HG03457 (cell line): ENCODE measurements at regions not wholly inside any gene's neighbourhood (a gene's known extent, or its start where the extent isn't known, plus 50 kb on each side); places are given as distances from the start of the nearest gene placed in this dataset.

Experiments
- ATAC-seq: cut with Tn5 transposase; IDR thresholded peaks from one replicate; pipeline ENCODE4 v1.9.1; 2021; ENCODE audit warnings: moderate number of reproducible peaks; ENCODE audit not compliant: unreplicated experiment

DNA sequence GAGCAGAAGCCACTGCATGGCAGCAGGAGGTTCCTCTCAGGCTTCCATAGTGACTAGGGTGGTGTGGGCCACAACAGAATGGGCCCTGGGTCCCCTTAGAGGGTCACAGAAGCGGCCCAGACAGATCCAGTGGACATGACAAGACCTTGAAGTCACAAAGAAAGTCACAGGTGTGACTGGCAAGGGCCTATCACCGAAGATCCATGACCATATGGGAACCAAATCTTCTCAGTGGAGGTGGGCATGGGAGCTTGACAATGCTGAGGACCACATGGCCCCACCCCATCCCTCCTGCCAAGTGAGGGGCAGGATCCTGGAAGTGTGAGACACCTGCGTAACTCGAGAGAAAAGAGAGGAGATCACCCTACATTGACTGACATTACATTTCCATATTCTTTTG, 332.4 kb downstream of the MSX2 start:
- no peak for ATAC-seq

DNA sequence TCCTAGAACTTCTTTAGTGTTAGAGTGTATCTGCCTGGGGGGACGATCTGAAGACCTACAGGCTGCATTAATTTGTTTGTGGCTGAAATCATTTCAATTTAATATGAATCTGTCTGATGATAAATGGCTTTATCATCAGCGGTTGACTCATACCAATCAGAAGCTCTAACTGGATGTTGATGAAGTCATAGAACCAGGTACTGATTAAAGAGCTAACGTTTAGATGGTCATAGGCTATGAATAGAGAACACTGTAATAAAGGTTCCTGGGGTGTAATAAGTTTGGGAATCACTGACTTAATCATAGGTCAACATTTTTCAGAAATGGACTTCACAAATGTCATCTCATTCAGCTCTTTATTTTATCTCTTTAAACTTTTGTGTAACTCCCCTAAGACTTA, 329.9 kb downstream of the MSX2 start:
- ATAC-seq: no peak

- no peak for ATAC-seq
These were observed 328.0 kb downstream of the MSX2 start for GRCh38 chr5:175052351-175052750.

- no peak for ATAC-seq
These were observed 322.7 kb downstream of the MSX2 start for GRCh38 chr5:175047048-175047447.

- no peak for ATAC-seq
These were observed 321.4 kb downstream of the MSX2 start for GRCh38 chr5:175045820-175046219.

- no peak for ATAC-seq
These were observed 313.4 kb downstream of the MSX2 start for GRCh38 chr5:175037820-175038219.

DNA sequence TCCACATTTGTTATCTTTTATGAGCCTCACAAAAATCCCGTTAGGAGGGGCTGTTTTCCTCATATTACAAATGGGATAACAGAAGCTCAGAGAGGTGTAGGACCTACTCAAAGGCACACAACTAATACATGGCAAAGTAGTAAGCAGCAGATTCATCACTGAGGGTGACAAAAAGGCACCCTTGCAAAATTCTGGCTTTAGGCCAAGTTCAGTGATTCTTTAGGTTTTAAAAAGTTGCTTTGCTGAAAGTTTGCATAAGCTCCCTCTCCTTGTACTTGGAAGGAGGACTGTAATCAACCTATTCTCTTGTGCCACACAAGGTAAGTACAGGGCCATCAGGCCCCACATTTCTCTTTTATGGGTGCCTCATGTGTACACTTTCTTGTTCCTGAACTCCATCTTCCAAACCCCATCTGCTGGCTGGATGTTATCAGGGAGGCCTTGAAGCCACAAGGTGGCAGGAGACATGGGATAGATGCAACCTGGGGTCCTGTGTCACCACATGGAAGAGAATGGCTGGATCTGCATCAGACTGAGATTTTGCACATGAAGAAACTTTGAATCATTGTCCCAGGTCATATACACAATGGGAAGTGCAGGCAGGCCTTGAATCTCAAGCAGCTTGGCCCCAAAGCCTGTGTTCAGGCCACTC, 311.6 kb downstream of the MSX2 start:
- ATAC-seq: no peak

DNA sequence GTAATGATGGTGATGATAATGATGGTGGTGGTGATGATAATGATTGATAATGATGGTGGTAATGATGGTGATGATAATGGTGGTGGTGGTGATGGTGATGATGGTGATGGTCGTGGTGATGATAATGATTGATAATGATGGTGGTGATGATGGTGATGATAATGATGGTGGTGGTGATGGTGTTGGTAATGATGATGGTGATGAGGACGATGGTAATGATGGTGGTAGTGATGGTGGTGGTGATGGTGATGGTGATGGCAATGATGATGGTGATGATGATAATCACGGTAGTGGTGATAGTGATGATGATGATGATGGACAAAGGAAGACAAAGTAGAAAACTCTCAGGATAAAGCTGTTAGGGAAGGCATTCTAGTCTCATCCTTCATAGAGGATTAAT, 310.5 kb downstream of the MSX2 start:
- ATAC-seq: no peak

DNA sequence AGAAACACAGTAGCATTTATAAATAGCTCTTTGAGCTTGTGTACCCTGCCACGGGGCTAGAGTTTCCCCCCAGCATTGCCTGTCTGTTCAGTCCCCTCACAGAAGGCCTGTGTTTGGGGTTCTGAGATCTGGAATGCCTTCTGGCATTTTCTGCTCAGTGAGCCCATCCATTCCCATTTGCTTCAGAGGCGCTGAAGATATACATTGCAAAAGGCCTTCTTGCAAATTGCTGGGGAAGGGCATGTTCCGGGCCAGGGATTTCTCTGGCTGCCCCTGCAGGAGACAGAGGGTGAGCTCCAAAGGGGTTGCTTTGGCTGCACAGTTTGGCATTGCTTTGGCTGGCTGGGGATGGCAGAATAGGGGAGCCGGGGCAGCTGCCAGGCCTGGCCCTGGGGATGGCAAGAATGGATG, 308.4 kb downstream of the MSX2 start:
- no peak for ATAC-seq

- ATAC-seq: no peak
These were observed 307.6 kb downstream of the MSX2 start for GRCh38 chr5:175032013-175032412.

GRCh38 chr5:175027390-175027789, 303.0 kb downstream of the MSX2 start:
- ATAC-seq: no peak

- no peak for ATAC-seq
These were observed 300.7 kb downstream of the MSX2 start for GRCh38 chr5:175025077-175025476.

DNA sequence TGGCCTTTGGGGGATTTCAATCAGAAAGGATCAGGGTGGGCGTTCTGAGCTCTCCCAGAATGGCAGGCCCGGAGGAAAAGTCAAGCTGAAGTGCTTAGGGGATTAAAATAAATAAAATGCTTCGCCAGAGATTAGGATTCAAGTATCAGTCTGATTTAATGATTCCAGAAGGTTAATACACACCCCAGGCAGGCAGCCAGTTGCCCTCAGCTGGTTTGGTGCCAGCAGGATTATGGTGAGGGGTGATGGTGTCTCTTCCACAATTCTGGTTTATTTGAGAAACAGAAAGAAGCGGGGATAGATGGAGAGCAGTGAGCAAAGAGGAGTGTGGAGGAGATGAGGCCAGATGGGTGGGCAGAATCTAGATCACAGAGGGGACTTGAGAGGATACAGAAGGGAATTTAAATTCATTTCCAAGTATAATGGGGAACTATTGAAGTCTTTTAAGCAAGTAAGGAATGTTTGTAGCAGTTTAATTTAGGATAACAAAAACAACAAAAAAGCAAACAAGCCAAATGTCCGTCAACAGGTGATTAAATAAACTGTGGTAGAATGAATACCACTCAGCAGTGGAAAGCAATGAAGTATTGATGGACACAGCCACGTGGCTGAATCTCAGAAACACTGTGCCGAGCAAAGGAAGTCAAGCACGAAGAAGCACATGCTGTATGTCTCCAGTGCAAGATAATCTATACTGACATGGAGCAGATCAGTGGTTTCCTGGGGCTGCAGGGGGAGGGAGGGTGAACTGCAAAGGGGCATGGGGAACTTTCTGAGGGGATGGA, 297.7 kb downstream of the MSX2 start:
- no peak for ATAC-seq

GRCh38 chr5:175021321-175021720, 296.9 kb downstream of the MSX2 start:
- ATAC-seq: no peak

GRCh38 chr5:175015028-175015685, 290.8 kb downstream of the MSX2 start:
- ATAC-seq: no peak

DNA sequence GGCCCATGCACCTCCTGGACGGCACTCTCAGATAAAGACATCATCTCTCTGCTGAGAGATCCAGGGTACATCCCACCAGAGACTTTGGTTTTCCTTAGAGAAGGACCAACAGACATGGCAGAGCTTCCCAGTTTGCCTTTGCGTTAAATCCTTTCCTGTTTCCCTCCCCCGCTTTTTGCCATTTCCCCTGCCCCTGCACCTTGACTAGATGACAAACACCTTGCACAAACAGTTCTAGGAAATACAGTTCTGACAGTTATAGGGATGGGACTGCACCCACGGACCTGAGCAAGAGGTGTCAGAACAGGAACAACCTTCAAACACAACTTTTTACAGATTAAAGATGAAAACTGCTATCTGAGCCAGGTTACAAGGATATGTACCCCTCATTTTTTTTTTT, 288.9 kb downstream of the MSX2 start:
- ATAC-seq: no peak

- ATAC-seq: no peak
These were observed 287.9 kb downstream of the MSX2 start for GRCh38 chr5:175012267-175012666.

DNA sequence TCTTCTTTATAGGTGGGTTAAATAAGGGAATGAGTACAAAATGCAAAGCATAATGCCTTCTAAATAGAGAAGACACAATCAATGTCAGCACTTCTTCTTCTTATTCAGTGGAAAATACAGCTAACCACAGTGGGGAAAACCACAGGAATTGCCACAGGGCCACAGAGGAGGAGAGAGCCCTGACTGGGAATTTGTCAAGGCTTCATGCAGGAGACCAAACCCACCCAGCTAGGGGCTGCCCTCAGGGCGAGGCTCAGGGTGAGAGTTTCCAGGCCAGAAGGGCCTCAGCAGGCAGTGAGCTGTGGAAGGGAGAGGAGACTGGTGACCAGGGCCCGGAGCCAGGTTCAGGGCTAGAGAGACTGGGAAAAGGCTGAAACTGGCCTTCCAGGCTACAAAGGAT, 279.1 kb downstream of the MSX2 start:
- ATAC-seq: no peak

DNA sequence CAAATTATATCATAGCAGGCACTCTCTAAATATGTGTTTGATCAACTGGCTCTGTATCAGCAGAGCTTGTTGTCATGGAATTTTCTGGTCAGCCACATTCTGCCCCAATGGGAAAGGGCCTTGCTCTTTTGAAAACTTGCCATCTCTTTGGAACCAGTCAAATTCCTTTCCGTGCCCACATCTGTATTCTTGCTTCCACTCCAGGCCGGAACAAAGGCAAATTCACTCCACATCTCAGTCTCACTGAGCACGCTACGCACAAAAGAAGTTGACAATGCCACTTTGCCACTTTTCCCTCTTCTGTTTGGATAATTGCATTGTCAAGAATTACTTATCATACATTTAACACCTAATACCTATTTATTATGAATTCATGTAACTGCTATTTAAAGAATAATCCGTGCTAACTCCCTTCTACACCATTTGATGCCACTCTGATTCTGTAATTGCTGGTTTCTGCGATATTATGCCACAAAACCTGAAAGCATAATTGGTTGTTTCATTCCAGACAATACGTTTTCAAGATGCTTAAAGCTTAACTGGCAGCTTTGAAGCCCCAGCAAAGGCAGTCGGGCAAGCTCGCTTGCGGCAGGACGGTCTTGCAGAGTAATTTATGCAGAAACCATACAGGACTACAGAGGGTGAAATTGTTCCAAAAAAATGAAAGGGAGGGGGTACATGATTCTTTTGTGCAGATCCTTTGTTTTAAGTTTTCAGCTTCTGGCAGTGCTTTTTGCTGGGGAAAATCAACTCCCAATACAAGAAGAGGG, 277.7 kb downstream of the MSX2 start:
- ATAC-seq: no peak

DNA sequence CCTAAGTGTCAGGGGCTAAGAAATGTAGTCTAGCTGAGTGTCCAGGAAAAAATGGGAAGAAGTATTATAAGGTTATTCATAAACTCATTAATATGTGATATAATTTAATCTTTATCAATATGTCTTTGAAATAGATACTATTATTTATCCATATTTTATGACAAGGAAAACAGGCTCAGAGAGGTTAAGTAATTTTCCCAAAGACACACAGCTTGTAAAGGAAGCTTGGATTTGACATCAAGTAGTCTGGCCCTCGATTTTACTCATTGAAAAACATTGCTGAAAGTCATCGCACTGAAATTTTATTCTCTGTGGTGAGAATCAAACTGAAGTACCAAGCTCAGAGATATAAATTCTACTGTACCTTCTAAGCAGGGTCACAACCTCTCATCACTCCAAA, 276.9 kb downstream of the MSX2 start:
- ATAC-seq: no peak

GRCh38 chr5:174999581-174999980, 275.2 kb downstream of the MSX2 start:
- no peak for ATAC-seq
